WTC11 (cell line): ENCODE measurements at regions not wholly inside any gene's neighbourhood (a gene's known extent, or its start where the extent isn't known, plus 50 kb on each side); places are given as distances from the start of the nearest gene placed in this dataset.

Experiments used
- ATAC-seq: fragments of 200-7000 bp; cut with Tn5 transposase; 2 replicates; pipeline ENCODE4 v1.10.0; 2021; ENCODE audit warnings: mild to moderate bottlenecking, moderate library complexity
- CTCF ChIA-PET: fragments of 300-600 bp; sonication (Branson Sonifier 250); formaldehyde crosslinking; loops from one replicate; lab custom pipeline; 2021; ENCODE audit warnings: antibody characterized with exemption; lab: Charles Lee
- POLR2A ChIA-PET: fragments of 350-600 bp; sonication (Branson Sonifier 250); formaldehyde crosslinking; loops from one replicate; lab custom pipeline; 2021; ENCODE audit warnings: antibody characterized with exemption; lab: Charles Lee
- DNase-seq: peaks from one replicate; pipeline ENCODE4 v3.0.0; 2021; ENCODE audit warnings: low spot score
- H3K27ac Mint-ChIP-seq: 2 replicates; pipeline ENCODE4 v1.8.0; 2021; ENCODE audit warnings: mixed read lengths
- H3K27me3 Mint-ChIP-seq: 2 replicates; pipeline ENCODE4 v1.8.0; 2021; ENCODE audit warnings: low read depth, mild to moderate bottlenecking, moderate library complexity, mixed read lengths
- H3K36me3 Mint-ChIP-seq: 2 replicates; pipeline ENCODE4 v1.8.0; 2021; ENCODE audit warnings: mixed read lengths
- H3K4me1 Mint-ChIP-seq: 2 replicates; pipeline ENCODE4 v1.8.0; 2022; ENCODE audit warnings: mixed read lengths
- H3K4me3 Mint-ChIP-seq: 2 replicates; pipeline ENCODE4 v1.8.0; 2021; ENCODE audit warnings: mild to moderate bottlenecking, moderate library complexity, mixed read lengths
- H3K9me3 Mint-ChIP-seq: 2 replicates; pipeline ENCODE4 v1.8.0; 2021; ENCODE audit warnings: mixed read lengths
- CBFB ChIP-seq: sonication (generic); formaldehyde crosslinking; IDR thresholded peaks from 2 replicates; pipeline ENCODE4 v1.8.1; 2022; ENCODE audit warnings: mild to moderate bottlenecking, low read depth, missing genetic modification reagents
- FOXJ3 ChIP-seq: sonication (generic); formaldehyde crosslinking; IDR thresholded peaks from 2 replicates; pipeline ENCODE4 v1.9.0; 2021; ENCODE audit warnings: missing genetic modification reagents, mild to moderate bottlenecking, borderline replicate concordance
- GTF2I ChIP-seq: fragments of 250-450 bp; sonication (Bioruptor Pico); conservative IDR thresholded peaks from 2 replicates; pipeline ENCODE4 v1.4.0; 2021; ENCODE audit warnings: mild to moderate bottlenecking
- MXD4 ChIP-seq: fragments of 250-450 bp; sonication (Bioruptor Pico); IDR thresholded peaks from 2 replicates; pipeline ENCODE4 v1.8.0; 2021; ENCODE audit warnings: mild to moderate bottlenecking, moderate library complexity, borderline replicate concordance
- NFYB ChIP-seq: sonication (generic); formaldehyde crosslinking; conservative IDR thresholded peaks from 2 replicates; pipeline ENCODE4 v1.8.0; 2022; ENCODE audit warnings: low read depth, missing genetic modification reagents
- NR1H2 ChIP-seq: sonication (generic); formaldehyde crosslinking; IDR thresholded peaks from 2 replicates; pipeline ENCODE4 v1.9.0; 2021; ENCODE audit warnings: mild to moderate bottlenecking, moderate library complexity, missing genetic modification reagents
- PRRX2 ChIP-seq: fragments of 250-450 bp; sonication (Bioruptor Pico); IDR thresholded peaks from 2 replicates; pipeline ENCODE4 v1.8.0; 2021; ENCODE audit warnings: mild to moderate bottlenecking
- RELA ChIP-seq: sonication (generic); formaldehyde crosslinking; IDR thresholded peaks from 2 replicates; pipeline ENCODE4 v1.8.1; 2022; ENCODE audit warnings: missing genetic modification reagents, mild to moderate bottlenecking, borderline replicate concordance
- SMAD4 ChIP-seq: sonication (generic); formaldehyde crosslinking; IDR thresholded peaks from 2 replicates; pipeline ENCODE4 v1.8.0; 2022; ENCODE audit warnings: mild to moderate bottlenecking, missing genetic modification reagents
- SOX15 ChIP-seq: fragments of 250-450 bp; sonication (Bioruptor Pico); IDR thresholded peaks from 2 replicates; pipeline ENCODE4 v1.9.0; 2021; ENCODE audit warnings: mild to moderate bottlenecking
- ZNF121 ChIP-seq: sonication (generic); formaldehyde crosslinking; IDR thresholded peaks from 2 replicates; pipeline ENCODE4 v1.8.0; 2023; ENCODE audit warnings: missing genetic modification reagents
- ZNF138 ChIP-seq: sonication (generic); formaldehyde crosslinking; conservative IDR thresholded peaks from 2 replicates; pipeline ENCODE4 v1.8.1; 2022; ENCODE audit warnings: mild to moderate bottlenecking, moderate library complexity, missing genetic modification reagents
- ZNF423 ChIP-seq: fragments of 250-450 bp; sonication (Bioruptor Pico); IDR thresholded peaks from 2 replicates; pipeline ENCODE4 v2.1.2; 2022; ENCODE audit warnings: mild to moderate bottlenecking, moderate library complexity
- TF ChIP-seq, protein P1 (sequence below): sonication (generic); formaldehyde crosslinking; IDR thresholded peaks from 2 replicates; pipeline ENCODE4 v1.8.1; 2023; ENCODE audit warnings: mild to moderate bottlenecking, missing genetic modification reagents, moderate library complexity
- TF ChIP-seq, protein P2 (sequence below): sonication (generic); formaldehyde crosslinking; IDR thresholded peaks from 2 replicates; pipeline ENCODE4 v1.8.1; 2023; ENCODE audit warnings: mild to moderate bottlenecking, moderate library complexity, missing genetic modification reagents
- TF ChIP-seq, protein P3 (sequence below): fragments of 250-450 bp; sonication (Bioruptor Pico); IDR thresholded peaks from 2 replicates; pipeline ENCODE4 v1.8.0; 2021; ENCODE audit warnings: mild to moderate bottlenecking
- TF ChIP-seq, protein P4 (sequence below): sonication (generic); formaldehyde crosslinking; IDR thresholded peaks from 2 replicates; pipeline ENCODE4 v1.8.0; 2023; ENCODE audit warnings: missing genetic modification reagents, mild to moderate bottlenecking, borderline replicate concordance
- TF ChIP-seq, protein P5 (sequence below): sonication (generic); formaldehyde crosslinking; IDR thresholded peaks from 2 replicates; pipeline ENCODE4 v1.8.1; 2022; ENCODE audit warnings: mild to moderate bottlenecking, missing genetic modification reagents, moderate library complexity, borderline replicate concordance
- TF ChIP-seq, protein P6 (sequence below): sonication (generic); formaldehyde crosslinking; IDR thresholded peaks from 2 replicates; pipeline ENCODE4 v1.8.0; 2023; ENCODE audit warnings: missing genetic modification reagents

DNA sequence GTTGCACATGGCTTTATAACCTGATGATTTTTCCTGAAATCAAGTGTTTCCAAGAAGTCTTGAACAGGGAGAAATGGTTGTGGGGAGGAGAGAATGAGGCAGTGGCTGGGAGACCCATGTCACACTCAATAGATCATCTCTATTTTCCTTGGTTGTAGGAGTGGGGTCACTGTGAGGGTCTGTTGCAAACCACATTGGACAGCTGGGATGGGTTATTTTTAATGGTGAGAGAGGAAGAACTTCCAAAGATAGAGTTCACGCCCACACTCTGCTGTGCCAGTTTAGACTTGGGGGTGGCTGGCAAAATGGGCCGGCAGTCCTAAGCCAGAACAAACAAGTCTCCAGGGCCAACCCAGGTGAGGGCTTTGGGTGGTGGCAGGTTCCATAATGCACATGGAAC, 196.2 kb upstream of the ADRA1D start (continued):
- TF ChIP-seq, protein P1, sequence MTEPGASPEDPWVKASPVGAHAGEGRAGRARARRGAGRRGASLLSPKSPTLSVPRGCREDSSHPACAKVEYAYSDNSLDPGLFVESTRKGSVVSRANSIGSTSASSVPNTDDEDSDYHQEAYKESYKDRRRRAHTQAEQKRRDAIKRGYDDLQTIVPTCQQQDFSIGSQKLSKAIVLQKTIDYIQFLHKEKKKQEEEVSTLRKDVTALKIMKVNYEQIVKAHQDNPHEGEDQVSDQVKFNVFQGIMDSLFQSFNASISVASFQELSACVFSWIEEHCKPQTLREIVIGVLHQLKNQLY: no peak
- TF ChIP-seq FOXJ3 (CRISPR knock-in tag) (no peak), RELA (CRISPR knock-in tag) (no peak), NR1H2 (no peak)
- TF ChIP-seq, protein P2, sequence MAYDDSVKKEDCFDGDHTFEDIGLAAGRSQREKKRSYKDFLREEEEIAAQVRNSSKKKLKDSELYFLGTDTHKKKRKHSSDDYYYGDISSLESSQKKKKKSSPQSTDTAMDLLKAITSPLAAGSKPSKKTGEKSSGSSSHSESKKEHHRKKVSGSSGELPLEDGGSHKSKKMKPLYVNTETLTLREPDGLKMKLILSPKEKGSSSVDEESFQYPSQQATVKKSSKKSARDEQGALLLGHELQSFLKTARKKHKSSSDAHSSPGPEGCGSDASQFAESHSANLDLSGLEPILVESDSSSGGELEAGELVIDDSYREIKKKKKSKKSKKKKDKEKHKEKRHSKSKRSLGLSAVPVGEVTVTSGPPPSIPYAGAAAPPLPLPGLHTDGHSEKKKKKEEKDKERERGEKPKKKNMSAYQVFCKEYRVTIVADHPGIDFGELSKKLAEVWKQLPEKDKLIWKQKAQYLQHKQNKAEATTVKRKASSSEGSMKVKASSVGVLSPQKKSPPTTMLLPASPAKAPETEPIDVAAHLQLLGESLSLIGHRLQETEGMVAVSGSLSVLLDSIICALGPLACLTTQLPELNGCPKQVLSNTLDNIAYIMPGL: no peak
- TF ChIP-seq, protein P3, sequence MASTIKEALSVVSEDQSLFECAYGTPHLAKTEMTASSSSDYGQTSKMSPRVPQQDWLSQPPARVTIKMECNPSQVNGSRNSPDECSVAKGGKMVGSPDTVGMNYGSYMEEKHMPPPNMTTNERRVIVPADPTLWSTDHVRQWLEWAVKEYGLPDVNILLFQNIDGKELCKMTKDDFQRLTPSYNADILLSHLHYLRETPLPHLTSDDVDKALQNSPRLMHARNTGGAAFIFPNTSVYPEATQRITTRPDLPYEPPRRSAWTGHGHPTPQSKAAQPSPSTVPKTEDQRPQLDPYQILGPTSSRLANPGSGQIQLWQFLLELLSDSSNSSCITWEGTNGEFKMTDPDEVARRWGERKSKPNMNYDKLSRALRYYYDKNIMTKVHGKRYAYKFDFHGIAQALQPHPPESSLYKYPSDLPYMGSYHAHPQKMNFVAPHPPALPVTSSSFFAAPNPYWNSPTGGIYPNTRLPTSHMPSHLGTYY: no peak
- TF ChIP-seq, protein P4, sequence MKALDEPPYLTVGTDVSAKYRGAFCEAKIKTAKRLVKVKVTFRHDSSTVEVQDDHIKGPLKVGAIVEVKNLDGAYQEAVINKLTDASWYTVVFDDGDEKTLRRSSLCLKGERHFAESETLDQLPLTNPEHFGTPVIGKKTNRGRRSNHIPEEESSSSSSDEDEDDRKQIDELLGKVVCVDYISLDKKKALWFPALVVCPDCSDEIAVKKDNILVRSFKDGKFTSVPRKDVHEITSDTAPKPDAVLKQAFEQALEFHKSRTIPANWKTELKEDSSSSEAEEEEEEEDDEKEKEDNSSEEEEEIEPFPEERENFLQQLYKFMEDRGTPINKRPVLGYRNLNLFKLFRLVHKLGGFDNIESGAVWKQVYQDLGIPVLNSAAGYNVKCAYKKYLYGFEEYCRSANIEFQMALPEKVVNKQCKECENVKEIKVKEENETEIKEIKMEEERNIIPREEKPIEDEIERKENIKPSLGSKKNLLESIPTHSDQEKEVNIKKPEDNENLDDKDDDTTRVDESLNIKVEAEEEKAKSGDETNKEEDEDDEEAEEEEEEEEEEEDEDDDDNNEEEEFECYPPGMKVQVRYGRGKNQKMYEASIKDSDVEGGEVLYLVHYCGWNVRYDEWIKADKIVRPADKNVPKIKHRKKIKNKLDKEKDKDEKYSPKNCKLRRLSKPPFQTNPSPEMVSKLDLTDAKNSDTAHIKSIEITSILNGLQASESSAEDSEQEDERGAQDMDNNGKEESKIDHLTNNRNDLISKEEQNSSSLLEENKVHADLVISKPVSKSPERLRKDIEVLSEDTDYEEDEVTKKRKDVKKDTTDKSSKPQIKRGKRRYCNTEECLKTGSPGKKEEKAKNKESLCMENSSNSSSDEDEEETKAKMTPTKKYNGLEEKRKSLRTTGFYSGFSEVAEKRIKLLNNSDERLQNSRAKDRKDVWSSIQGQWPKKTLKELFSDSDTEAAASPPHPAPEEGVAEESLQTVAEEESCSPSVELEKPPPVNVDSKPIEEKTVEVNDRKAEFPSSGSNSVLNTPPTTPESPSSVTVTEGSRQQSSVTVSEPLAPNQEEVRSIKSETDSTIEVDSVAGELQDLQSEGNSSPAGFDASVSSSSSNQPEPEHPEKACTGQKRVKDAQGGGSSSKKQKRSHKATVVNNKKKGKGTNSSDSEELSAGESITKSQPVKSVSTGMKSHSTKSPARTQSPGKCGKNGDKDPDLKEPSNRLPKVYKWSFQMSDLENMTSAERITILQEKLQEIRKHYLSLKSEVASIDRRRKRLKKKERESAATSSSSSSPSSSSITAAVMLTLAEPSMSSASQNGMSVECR (CRISPR knock-in tag): no peak

DNA sequence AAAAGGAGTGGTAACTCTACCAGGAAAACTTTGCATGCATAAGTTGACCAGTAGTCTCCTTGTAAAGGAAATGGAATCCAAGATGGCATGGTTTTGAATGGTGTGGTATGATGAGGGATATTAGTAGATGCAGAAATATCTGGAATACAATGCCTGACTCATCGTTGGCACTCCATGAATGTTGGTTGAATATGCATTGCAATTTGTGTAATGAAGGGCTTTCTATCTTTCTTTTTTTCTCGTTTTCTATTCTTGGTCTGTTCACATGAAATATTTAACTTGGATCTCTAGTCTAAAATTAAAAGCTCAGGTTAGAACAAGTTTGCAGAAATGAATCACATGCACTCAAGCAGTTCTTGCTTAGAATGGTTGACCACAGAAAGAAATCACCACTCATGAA, 195.3 kb upstream of the ADRA1D start:
- CTCF ChIA-PET: no interaction called here
- no peak for DNase-seq
- ATAC-seq: no peak
- Mint-ChIP-seq H3K9me3 (peaks cover 21% of the 10 kb centered on the region), H3K27ac (no peak overlapping the region), H3K27me3 (no peaks in the 10 kb centered on the region), H3K36me3 (peaks cover 5% of the 10 kb centered on the region), H3K4me1 (no peaks in the 10 kb centered on the region), H3K4me3 (no peak overlapping the region)
- TF ChIP-seq SOX15 (CRISPR knock-in tag) (no peak), FOXJ3 (CRISPR knock-in tag) (no peak), SMAD4 (CRISPR knock-in tag) (no peak)
- TF ChIP-seq, protein P5, sequence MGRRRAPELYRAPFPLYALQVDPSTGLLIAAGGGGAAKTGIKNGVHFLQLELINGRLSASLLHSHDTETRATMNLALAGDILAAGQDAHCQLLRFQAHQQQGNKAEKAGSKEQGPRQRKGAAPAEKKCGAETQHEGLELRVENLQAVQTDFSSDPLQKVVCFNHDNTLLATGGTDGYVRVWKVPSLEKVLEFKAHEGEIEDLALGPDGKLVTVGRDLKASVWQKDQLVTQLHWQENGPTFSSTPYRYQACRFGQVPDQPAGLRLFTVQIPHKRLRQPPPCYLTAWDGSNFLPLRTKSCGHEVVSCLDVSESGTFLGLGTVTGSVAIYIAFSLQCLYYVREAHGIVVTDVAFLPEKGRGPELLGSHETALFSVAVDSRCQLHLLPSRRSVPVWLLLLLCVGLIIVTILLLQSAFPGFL (CRISPR knock-in tag): no peak
- POLR2A ChIA-PET: no interaction called here

DNA sequence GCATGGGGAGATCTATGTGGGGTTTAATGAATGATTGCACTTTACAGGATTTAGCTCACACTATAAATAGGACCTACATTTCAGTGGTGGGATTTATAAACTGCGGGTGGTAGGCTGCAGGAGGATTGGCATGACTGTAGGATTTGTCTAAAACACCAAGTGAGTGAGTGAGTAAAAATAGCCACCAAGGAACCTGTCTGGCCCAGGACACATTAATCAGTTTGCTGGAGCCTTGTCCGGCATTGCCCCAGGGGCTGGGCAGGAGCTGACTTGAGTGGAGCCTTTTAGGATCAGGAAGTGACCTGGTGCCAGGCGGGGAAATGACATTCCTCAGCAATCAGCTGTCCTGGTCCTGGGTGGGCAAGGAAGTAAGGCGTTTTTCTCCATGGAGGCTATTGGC, 193.9 kb upstream of the ADRA1D start:
- Mint-ChIP-seq H3K27me3 (no peaks in the 10 kb centered on the region), H3K36me3 (peaks cover 5% of the 10 kb centered on the region), H3K9me3 (peaks cover 21% of the 10 kb centered on the region), H3K27ac (no peak overlapping the region), H3K4me1 (no peaks in the 10 kb centered on the region), H3K4me3 (no peak overlapping the region)
- CTCF ChIA-PET: interaction anchor here (0.9 kb wide), 1 partner anchor 17 kb away, joined by 3 read pairs; no protein-coding TSS in a partner anchor
- DNase-seq: no peak
- TF ChIP-seq, protein P6, sequence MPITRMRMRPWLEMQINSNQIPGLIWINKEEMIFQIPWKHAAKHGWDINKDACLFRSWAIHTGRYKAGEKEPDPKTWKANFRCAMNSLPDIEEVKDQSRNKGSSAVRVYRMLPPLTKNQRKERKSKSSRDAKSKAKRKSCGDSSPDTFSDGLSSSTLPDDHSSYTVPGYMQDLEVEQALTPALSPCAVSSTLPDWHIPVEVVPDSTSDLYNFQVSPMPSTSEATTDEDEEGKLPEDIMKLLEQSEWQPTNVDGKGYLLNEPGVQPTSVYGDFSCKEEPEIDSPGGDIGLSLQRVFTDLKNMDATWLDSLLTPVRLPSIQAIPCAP (CRISPR knock-in tag): no peak
- TF ChIP-seq NFYB (no peak), MXD4 (no peak), CBFB (no peak), ZNF138 (no peak), GTF2I (CRISPR knock-in tag) (no peak), ZNF121 (CRISPR knock-in tag) (no peak), ZNF423 (no peak), PRRX2 (no peak)
- TF ChIP-seq, protein P2: no peak
- no peak for ATAC-seq
- POLR2A ChIA-PET: no interaction called here
